Cardiac fibroblast (primary cell): ENCODE measurements at regions not wholly inside any gene's neighbourhood (a gene's known extent, or its start where the extent isn't known, plus 50 kb on each side); places are given as distances from the start of the nearest gene placed in this dataset.

Experiments used
- DNase-seq, 2 donors: peaks; one replicate each; pipeline versions ENCODE4 v3.0.0 to v3.0.0-alpha.2; 2010; ENCODE audit warnings: low read depth in 2 of 2
- H3K4me3 ChIP-seq, 2 donors: replicated peaks in 1 of 2; 1 replicate in 1 of 2; 2 replicates in 1 of 2; pipeline ENCODE4 v1.5.1; 2011; ENCODE audit warnings: low read depth in 2 of 2, low read length in 2 of 2, mild to moderate bottlenecking in 2 of 2, moderate library complexity in 1 of 2
- CTCF ChIP-seq: IDR thresholded peaks from one replicate; pipeline ENCODE4 v1.5.1; 2011; ENCODE audit warnings: low read depth, mild to moderate bottlenecking, low read length, inconsistent platforms

GRCh38 chr7:15805891-15806290, 119.4 kb upstream of the MEOX2 start:
- H3K4me3 ChIP-seq: no peak overlapping the region
- no peak for TF ChIP-seq CTCF
- no peak for DNase-seq

DNA sequence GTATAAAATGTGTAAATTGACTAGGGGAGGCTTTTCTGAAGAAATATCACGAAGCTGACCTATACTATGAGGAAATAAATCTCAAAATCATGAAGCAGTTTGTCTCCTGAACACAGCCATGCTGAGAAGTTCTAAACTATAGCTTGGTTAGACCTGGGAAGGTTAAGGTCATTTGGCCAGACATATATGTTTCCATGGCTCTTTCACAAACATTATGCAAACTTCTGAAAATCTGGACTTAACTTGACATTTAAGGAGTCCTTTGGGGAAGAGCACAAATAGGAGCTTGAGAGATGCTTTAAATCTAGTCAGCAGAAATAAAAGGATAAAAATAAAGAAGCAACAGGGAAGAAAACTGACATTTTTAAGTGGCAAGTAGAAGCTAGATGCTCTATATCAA, 115.9 kb upstream of the MEOX2 start:
- no peak for TF ChIP-seq CTCF
- DNase-seq: peak in 1 of 2 donors; percentile 49
- no peak overlapping the region for H3K4me3 ChIP-seq

DNA sequence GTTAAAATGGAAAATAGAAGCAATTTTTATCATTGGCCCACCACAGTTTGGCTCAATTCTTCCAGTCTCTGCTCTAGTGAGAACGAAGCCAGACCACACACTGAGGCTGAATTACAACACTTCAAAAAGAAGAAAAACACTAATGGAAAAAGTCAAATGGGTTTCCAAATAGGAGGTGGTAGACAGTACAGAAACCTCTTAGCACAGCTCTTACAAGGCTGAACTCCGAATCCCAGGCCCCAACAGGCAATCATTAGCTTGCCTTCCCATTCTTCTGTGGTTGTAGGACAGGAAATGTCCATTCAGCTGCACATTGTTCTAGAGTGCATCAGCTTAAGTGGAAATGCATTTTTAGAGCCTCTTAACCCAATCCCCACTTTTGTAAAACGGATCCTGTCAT, 115.1 kb upstream of the MEOX2 start:
- DNase-seq: peak; percentile 75 to 86
- no peak overlapping the region for H3K4me3 ChIP-seq
- no peak for TF ChIP-seq CTCF

- no peak for DNase-seq
- no peak for TF ChIP-seq CTCF
- no peak overlapping the region for H3K4me3 ChIP-seq
Observed at GRCh38 chr7:15801041-15801440, 114.6 kb upstream of the MEOX2 start.

- no peak for TF ChIP-seq CTCF
- no peak for DNase-seq
- H3K4me3 ChIP-seq: no peak overlapping the region
Observed at GRCh38 chr7:15798081-15798480, 111.6 kb upstream of the MEOX2 start.

- DNase-seq: peak in 1 of 2 donors; percentile 40
- no peak overlapping the region for H3K4me3 ChIP-seq
- TF ChIP-seq CTCF: no peak
Observed at GRCh38 chr7:15795393-15795792, 108.9 kb upstream of the MEOX2 start.

- no peak for DNase-seq
- no peak overlapping the region for H3K4me3 ChIP-seq
- TF ChIP-seq CTCF: no peak
Observed at GRCh38 chr7:15794801-15795200, 108.3 kb upstream of the MEOX2 start.
